Liver (tissue), 8 donors: ENCODE measurements at regions not wholly inside any gene's neighbourhood (a gene's known extent, or its start where the extent isn't known, plus 50 kb on each side); places are given as distances from the start of the nearest gene placed in this dataset.

Source experiments
- DNase-seq: peaks from one replicate; pipeline ENCODE4 v3.0.0-alpha.2; 2017; ENCODE audit warnings: low spot score
- H3K27ac ChIP-seq, 2 donors: one replicate each; pipeline ENCODE4 v1.7.0; 2013; ENCODE audit warnings: inconsistent platforms in 2 of 2, low read length in 2 of 2, control low read depth in 1 of 2, low read depth in 1 of 2, mild to moderate bottlenecking in 1 of 2
- H3K27me3 ChIP-seq, 4 donors: one replicate each; pipeline versions ENCODE4 v1.6.1 to v1.7.0; 2013; ENCODE audit warnings: low read length in 3 of 4, inconsistent platforms in 1 of 4, mild to moderate bottlenecking in 1 of 4, moderate library complexity in 1 of 4; ENCODE audit not compliant: control insufficient read depth in 4 of 4, insufficient read depth in 4 of 4
- H3K36me3 ChIP-seq, 4 donors: one replicate each; pipeline versions ENCODE4 v1.6.1 to v1.7.0; 2013; ENCODE audit warnings: low read length in 3 of 4, mild to moderate bottlenecking in 3 of 4, low read depth in 1 of 4, moderate library complexity in 1 of 4; ENCODE audit not compliant: control insufficient read depth in 4 of 4, insufficient read depth in 3 of 4
- H3K4me1 ChIP-seq, 4 donors: one replicate each; pipeline versions ENCODE4 v1.6.1 to v1.7.0; 2013; ENCODE audit warnings: low read length in 3 of 4, mild to moderate bottlenecking in 3 of 4, moderate library complexity in 1 of 4; ENCODE audit not compliant: control insufficient read depth in 4 of 4, insufficient read depth in 4 of 4
- H3K4me3 ChIP-seq, 3 donors: one replicate each; pipeline versions ENCODE4 v1.6.1 to v1.7.0; 2013; ENCODE audit warnings: low read length in 3 of 3, control low read depth in 1 of 3, low read depth in 1 of 3, mild to moderate bottlenecking in 1 of 3
- H3K9ac ChIP-seq, 2 donors: one replicate each; pipeline ENCODE4 v1.7.0; 2013; ENCODE audit warnings: low read length in 2 of 2, mild to moderate bottlenecking in 2 of 2, moderate library complexity in 2 of 2, control low read depth in 1 of 2, low read depth in 1 of 2
- H3K9me3 ChIP-seq, 4 donors: one replicate each; pipeline versions ENCODE4 v1.6.1 to v1.7.0; 2013; ENCODE audit warnings: low read length in 3 of 4; ENCODE audit not compliant: control insufficient read depth in 4 of 4
- EGR1 ChIP-seq, 2 donors: IDR thresholded peaks; 2 replicates each; pipeline ENCODE4 v1.6.1; 2016 to 2018; ENCODE audit warnings: antibody characterized with exemption in 2 of 2, low read depth in 2 of 2
- FOXA1 ChIP-seq: IDR thresholded peaks from 2 replicates; pipeline ENCODE4 v1.6.1; 2016; ENCODE audit warnings: antibody characterized with exemption
- FOXA2 ChIP-seq: IDR thresholded peaks from 2 replicates; pipeline ENCODE4 v1.6.1; 2016; ENCODE audit warnings: antibody characterized with exemption
- GABPA ChIP-seq, 2 donors: IDR thresholded peaks in 1 of 2; conservative IDR thresholded peaks in 1 of 2; 2 replicates each; pipeline ENCODE4 v1.6.1; 2016; ENCODE audit warnings: antibody characterized with exemption in 2 of 2, mild to moderate bottlenecking in 1 of 2, moderate library complexity in 1 of 2
- HNF4G ChIP-seq: IDR thresholded peaks from 2 replicates; pipeline ENCODE4 v1.6.1; 2016; ENCODE audit warnings: antibody characterized with exemption
- JUND ChIP-seq, 2 donors: IDR thresholded peaks; 2 replicates each; pipeline ENCODE4 v1.6.1; 2016; ENCODE audit warnings: antibody characterized with exemption in 2 of 2
- RAD21 ChIP-seq, 2 donors: IDR thresholded peaks; 2 replicates each; pipeline ENCODE4 v1.6.1; 2016; ENCODE audit warnings: antibody characterized with exemption in 2 of 2, mild to moderate bottlenecking in 2 of 2
- RXRA ChIP-seq, 2 donors: IDR thresholded peaks; 2 replicates each; pipeline ENCODE4 v1.6.1; 2017 to 2018; ENCODE audit warnings: antibody characterized with exemption in 2 of 2, mild to moderate bottlenecking in 1 of 2
- TAF1 ChIP-seq: conservative IDR thresholded peaks from 2 replicates; pipeline ENCODE4 v1.6.1; 2016; ENCODE audit warnings: antibody characterized with exemption, mild to moderate bottlenecking
- YY1 ChIP-seq: IDR thresholded peaks from 2 replicates; pipeline ENCODE4 v1.6.1; 2016; ENCODE audit warnings: antibody characterized with exemption, mild to moderate bottlenecking
- WGBS: extraction: QIAGEN DNeasy Blood & Tissue Kit; methylation state at CpG from one replicate; pipeline ENCODE4 v1.1.7; 2013; 5-methylcytosine and 5-hydroxymethylcytosine counted together
- TF ChIP-seq, protein P1 (sequence below): IDR thresholded peaks from 2 replicates; pipeline ENCODE4 v1.6.1; 2016; ENCODE audit warnings: antibody characterized with exemption
- TF ChIP-seq, protein P2 (sequence below): IDR thresholded peaks from 2 replicates; pipeline ENCODE4 v1.6.1; 2016; ENCODE audit warnings: antibody characterized with exemption, mild to moderate bottlenecking
- TF ChIP-seq, protein P3 (sequence below): fragments of 150-350 bp; IDR thresholded peaks from 2 replicates; pipeline ENCODE4 v1.5.1; 2017; ENCODE audit warnings: improper control_type of control experiment, low read depth, low read length; ENCODE audit not compliant: missing input control
- TF ChIP-seq, protein P4 (sequence below): IDR thresholded peaks from 2 replicates; pipeline ENCODE4 v1.6.1; 2016; ENCODE audit warnings: antibody characterized with exemption
- donor health status: healthy.
- donor health status: healthy.
- donor health status: healthy.
- donor health status: healthy.
- donor health status: healthy.

DNA sequence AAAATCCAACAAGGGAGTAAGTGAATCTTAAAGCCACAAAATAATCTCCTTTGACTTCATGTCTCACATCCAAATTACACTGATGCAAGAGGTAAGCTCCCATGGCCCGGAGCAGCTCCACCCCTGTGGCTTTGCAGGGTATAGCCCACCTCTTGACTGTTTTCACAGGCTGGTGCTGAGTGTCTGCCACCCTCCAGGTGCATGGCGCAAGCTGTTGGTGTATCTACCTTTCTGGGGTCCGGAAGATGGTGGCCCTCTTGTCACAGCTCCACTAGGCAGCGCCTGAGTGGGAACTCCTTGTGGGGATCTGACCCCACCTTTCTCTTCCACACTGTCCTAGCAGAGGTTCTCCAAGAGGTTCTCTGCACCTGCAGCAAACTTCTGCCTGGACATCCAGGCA lies 1051.1 kb upstream of the CDH6 start:
- Histone ChIP-seq H3K27me3 (no peaks in the 10 kb centered on the region), H3K4me3 (no peak overlapping the region), H3K9ac (no peak overlapping the region), H3K9me3 (peaks cover 0 to 2% (median 0%) of the 10 kb centered on the region in 4 donors), H3K4me1 (no peaks in the 10 kb centered on the region), H3K27ac (no peak overlapping the region), H3K36me3 (no peaks in the 10 kb centered on the region)
- no peak for DNase-seq
- TF ChIP-seq, protein P1, sequence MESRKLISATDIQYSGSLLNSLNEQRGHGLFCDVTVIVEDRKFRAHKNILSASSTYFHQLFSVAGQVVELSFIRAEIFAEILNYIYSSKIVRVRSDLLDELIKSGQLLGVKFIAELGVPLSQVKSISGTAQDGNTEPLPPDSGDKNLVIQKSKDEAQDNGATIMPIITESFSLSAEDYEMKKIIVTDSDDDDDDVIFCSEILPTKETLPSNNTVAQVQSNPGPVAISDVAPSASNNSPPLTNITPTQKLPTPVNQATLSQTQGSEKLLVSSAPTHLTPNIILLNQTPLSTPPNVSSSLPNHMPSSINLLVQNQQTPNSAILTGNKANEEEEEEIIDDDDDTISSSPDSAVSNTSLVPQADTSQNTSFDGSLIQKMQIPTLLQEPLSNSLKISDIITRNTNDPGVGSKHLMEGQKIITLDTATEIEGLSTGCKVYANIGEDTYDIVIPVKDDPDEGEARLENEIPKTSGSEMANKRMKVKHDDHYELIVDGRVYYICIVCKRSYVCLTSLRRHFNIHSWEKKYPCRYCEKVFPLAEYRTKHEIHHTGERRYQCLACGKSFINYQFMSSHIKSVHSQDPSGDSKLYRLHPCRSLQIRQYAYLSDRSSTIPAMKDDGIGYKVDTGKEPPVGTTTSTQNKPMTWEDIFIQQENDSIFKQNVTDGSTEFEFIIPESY: no peak
- no peak for TF ChIP-seq FOXA2
- TF ChIP-seq RXRA (IDR thresholded peaks at IDR 0.05): no peak
- WGBS: 70% methylated on average over 4 of the region's 4 CpGs

DNA sequence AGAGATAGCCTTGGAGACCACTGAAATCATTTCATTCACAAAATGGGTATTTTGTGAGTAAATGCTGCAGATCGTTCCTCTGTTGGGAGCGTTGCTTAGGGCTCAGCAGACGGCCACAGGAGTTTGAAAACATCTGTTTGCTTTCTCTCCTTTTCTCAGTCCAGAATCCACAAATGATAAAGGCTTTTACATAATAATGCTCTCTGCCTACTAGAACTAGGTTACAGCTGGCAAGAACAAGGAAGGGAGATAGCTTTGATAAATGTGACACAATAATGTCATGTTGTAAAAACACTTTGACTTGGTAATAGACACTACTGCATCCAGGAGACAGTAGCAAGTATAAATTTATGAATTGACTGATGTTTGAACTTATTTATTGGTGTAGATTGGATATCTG lies 1072.4 kb upstream of the CDH6 start:
- Histone ChIP-seq H3K27me3 (no peaks in the 10 kb centered on the region), H3K9ac (no peak overlapping the region), H3K27ac (no peak overlapping the region), H3K9me3 (peaks cover 0 to under 1% (median 0%) of the 10 kb centered on the region in 4 donors), H3K4me1 (no peaks in the 10 kb centered on the region), H3K4me3 (no peak overlapping the region), H3K36me3 (no peaks in the 10 kb centered on the region)
- WGBS: 51% methylated on average over 3 of the region's 3 CpGs
- DNase-seq: no peak
- no peak for TF ChIP-seq YY1

DNA sequence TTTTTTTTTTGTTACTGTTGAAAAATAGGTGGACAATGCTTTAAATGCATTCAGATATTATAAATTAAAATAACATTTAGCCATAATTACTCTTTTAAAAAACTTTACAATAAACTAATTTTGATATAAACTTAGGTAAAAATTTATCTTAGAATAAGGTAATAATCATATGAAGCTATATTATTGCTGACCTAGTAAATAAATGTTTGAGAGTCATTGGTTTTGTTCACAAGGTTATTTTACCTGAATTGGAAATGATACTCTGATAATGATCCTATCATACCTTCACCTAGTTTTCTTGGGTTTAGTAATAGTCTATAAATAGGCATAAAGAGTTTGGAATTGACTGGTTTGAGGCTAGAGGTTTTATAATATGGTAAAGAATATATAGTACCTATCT lies 1076.4 kb upstream of the CDH6 start:
- no peak for TF ChIP-seq EGR1 (IDR thresholded peaks at IDR 0.05; ENCODE audit: low read depth in 2 of 2)
- TF ChIP-seq FOXA1: no peak
- TF ChIP-seq JUND (IDR thresholded peaks at IDR 0.05): no peak
- no peak for TF ChIP-seq RXRA (IDR thresholded peaks at IDR 0.05)
- no peak for TF ChIP-seq GABPA (IDR thresholded peaks at IDR 0.05 in 1 of 2, conservative IDR thresholded peaks at IDR 0.05 in 1 of 2)
- peaks cover 0 to 3% (median 0%) of the 10 kb centered on the region in 4 donors for H3K9me3 ChIP-seq
- H3K27ac ChIP-seq: no peak overlapping the region
- no peaks in the 10 kb centered on the region for H3K27me3 ChIP-seq
- DNase-seq: no peak
- no peaks in the 10 kb centered on the region for H3K4me1 ChIP-seq
- no peak overlapping the region for H3K9ac ChIP-seq
- H3K4me3 ChIP-seq: no peak overlapping the region
- H3K36me3 ChIP-seq: no peaks in the 10 kb centered on the region

DNA sequence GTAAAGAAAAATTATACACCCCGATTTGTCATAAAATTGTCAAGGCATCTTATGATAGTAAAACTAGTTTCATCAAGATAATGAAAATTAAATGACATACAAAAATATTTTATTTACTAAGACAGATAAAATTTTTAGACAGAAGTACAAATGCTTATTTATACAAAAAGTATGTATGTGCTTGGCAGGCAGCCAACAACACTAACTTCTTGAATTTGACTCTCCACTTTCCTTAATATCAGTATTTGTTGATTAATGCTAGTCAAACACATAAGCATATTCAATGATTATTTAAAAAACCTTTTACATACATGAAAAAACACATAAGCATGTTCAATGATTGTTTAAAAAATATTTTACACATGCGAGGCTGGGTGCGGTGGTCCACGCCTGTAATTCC lies 1079.9 kb upstream of the CDH6 start:
- H3K4me1 ChIP-seq: no peaks in the 10 kb centered on the region
- WGBS: 79% methylated on average over 4 of the region's 4 CpGs
- no peak for DNase-seq
- no peak overlapping the region for H3K27ac ChIP-seq
- peaks cover 0 to 3% (median 0%) of the 10 kb centered on the region in 4 donors for H3K9me3 ChIP-seq
- H3K27me3 ChIP-seq: no peaks in the 10 kb centered on the region
- no peak overlapping the region for H3K4me3 ChIP-seq
- H3K36me3 ChIP-seq: no peaks in the 10 kb centered on the region
- no peak overlapping the region for H3K9ac ChIP-seq
- TF ChIP-seq, protein P2, sequence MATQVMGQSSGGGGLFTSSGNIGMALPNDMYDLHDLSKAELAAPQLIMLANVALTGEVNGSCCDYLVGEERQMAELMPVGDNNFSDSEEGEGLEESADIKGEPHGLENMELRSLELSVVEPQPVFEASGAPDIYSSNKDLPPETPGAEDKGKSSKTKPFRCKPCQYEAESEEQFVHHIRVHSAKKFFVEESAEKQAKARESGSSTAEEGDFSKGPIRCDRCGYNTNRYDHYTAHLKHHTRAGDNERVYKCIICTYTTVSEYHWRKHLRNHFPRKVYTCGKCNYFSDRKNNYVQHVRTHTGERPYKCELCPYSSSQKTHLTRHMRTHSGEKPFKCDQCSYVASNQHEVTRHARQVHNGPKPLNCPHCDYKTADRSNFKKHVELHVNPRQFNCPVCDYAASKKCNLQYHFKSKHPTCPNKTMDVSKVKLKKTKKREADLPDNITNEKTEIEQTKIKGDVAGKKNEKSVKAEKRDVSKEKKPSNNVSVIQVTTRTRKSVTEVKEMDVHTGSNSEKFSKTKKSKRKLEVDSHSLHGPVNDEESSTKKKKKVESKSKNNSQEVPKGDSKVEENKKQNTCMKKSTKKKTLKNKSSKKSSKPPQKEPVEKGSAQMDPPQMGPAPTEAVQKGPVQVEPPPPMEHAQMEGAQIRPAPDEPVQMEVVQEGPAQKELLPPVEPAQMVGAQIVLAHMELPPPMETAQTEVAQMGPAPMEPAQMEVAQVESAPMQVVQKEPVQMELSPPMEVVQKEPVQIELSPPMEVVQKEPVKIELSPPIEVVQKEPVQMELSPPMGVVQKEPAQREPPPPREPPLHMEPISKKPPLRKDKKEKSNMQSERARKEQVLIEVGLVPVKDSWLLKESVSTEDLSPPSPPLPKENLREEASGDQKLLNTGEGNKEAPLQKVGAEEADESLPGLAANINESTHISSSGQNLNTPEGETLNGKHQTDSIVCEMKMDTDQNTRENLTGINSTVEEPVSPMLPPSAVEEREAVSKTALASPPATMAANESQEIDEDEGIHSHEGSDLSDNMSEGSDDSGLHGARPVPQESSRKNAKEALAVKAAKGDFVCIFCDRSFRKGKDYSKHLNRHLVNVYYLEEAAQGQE: no peak
- TF ChIP-seq, protein P3, sequence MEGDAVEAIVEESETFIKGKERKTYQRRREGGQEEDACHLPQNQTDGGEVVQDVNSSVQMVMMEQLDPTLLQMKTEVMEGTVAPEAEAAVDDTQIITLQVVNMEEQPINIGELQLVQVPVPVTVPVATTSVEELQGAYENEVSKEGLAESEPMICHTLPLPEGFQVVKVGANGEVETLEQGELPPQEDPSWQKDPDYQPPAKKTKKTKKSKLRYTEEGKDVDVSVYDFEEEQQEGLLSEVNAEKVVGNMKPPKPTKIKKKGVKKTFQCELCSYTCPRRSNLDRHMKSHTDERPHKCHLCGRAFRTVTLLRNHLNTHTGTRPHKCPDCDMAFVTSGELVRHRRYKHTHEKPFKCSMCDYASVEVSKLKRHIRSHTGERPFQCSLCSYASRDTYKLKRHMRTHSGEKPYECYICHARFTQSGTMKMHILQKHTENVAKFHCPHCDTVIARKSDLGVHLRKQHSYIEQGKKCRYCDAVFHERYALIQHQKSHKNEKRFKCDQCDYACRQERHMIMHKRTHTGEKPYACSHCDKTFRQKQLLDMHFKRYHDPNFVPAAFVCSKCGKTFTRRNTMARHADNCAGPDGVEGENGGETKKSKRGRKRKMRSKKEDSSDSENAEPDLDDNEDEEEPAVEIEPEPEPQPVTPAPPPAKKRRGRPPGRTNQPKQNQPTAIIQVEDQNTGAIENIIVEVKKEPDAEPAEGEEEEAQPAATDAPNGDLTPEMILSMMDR: no peak
- TF ChIP-seq FOXA1 (no peak), RAD21 (IDR thresholded peaks at IDR 0.05) (no peak), HNF4G (no peak), GABPA (IDR thresholded peaks at IDR 0.05 in 1 of 2, conservative IDR thresholded peaks at IDR 0.05 in 1 of 2) (no peak), EGR1 (IDR thresholded peaks at IDR 0.05; ENCODE audit: low read depth in 2 of 2) (no peak), TAF1 (no peak)
- TF ChIP-seq, protein P4, sequence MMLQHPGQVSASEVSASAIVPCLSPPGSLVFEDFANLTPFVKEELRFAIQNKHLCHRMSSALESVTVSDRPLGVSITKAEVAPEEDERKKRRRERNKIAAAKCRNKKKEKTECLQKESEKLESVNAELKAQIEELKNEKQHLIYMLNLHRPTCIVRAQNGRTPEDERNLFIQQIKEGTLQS: no peak
- TF ChIP-seq, protein P1: no peak
